NCI-H2107 treated with DMSO at 0.1 percent for 48 hours (cell line): ENCODE measurements at regions not wholly inside any gene's neighbourhood (a gene's known extent, or its start where the extent isn't known, plus 50 kb on each side); places are given as distances from the start of the nearest gene placed in this dataset.

Source experiments
- DNase-seq: peaks from one replicate; lab custom pipeline; 2025; ENCODE audit not compliant: unreplicated experiment; lab: John Stamatoyannopoulos, UW

DNA sequence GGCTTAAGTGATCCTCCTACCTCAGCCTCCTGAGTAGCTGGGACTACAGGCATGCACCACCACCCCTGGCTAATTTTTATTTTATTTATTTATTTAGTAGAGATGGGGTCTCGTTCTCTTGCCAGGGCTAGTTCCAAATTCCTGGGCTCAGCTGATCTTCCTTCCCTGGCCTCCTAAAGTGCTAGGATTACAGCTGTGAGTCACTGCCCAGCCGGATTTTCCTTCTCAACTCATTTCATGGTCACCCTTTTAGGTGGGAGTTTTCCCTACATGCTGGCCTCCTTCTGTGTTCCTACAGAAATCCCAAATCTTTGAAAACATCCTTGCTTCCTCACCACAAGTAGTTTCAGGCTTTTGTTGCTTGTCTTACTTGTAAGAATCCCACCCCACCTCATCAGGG is 102.1 kb upstream of the SIAH1 start:
- DNase-seq = no peak

GRCh38 chr16:48481772-48482171 is 96.6 kb upstream of the SIAH1 start:
- DNase-seq = no peak

GRCh38 chr16:48481211-48481610 is 96.0 kb upstream of the SIAH1 start:
- DNase-seq = no peak

DNA sequence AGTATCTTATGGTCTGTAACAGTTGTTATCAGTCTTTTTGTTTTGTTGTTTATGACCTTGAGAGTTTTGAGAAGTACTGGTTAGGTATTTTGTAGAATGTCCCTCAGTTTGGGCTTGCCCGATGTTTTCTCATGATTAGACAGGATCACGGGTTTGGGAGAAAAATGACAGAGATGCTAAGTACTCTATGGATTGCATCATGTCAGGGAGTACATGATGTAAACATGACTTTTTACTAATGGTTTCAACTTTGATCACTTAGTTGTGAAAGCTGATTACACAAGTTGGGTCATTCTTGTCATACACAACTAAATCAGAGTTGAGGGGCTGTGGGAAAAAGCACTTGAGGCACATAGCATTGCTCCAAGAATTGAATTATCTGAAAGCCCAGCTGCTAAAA is 94.7 kb upstream of the SIAH1 start:
- no peak for DNase-seq

DNA sequence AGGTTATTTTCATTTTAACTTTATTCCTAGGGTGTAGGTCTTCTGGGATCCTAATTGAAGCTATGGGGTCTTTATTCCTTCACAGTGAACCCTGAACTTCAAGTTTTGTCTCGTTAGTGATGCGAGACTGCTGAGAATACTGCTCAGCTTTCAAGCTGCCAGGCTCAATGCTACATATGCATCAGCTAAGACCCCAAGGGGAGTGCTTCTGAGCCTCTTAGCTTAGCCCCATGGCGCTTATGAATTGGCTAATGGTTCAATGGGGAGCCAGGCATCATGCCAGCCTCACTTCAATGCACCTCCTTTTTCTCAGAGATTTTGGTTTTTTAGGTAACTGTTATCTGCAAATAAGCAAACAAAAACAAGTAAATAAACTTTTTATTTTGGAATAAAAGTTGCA is 94.1 kb upstream of the SIAH1 start:
- DNase-seq = no peak

DNA sequence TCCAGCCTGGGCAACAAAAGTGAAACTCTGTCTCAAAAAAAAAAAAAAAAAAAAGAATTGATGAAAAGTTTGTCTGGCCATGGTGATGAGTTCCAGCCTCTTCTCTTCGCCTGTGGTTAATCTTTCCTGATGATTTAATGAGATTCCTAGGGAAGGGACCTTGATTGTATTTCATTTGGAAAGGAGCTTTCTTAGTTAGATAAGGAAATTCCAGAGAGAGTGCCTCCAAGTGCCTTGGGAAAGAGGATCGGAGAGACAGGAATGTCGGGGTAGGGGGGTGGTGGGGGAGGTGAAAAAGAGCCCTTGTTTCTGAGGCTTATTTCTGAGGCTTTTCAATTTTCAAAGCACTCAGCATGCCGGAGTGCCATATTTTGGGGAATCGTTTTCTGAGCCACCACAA is 93.2 kb upstream of the SIAH1 start:
- no peak for DNase-seq

- no peak for DNase-seq
Observed at GRCh38 chr16:48471435-48471834, 86.2 kb upstream of the SIAH1 start.

DNA sequence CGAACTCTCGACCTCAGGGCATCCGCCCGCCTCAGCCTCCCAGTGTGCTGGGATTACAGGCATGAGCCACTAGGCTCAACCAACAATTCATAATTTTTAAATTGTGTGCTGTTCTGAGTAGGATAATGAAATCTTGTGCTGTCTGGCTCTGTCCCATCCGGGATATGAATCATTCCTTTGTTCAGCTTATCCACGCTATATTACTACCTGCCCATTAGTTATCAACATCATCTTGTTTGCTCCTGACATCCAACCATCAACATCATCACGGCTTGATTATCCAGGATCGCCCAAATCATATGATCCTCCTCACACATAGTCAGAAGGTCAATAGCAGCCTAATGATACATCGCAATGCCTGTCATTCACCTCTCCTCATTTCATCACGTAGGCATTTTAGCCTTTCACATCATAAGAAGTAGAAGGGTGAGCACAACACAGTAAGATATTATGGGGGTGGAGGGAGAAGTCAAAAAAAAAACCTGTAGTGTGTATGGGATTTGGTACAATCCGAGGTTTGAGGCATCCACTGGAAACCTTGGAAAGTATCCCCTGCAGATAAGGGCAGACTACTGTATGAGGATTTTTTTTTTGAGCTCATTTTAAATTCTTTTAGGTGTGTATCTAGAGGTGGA is 77.0 kb upstream of the SIAH1 start:
- DNase-seq = no peak

DNA sequence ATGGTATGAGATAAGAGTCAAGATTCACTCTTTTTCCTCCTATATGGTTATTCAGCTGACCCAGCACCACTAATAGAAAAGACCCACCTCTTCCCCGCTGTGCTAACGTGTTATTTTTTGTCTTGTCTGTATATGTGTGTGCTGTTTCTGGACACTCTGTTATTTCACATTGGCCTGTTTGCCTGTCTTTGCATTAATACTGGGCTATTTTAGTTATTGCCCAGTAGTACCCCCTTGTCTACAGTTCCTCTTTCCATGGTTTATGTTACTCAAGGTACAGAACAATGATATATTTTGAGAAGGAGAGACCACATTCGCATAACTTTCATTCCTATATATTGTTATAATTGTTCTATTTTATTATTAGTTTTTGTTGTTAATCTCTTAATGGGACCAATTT is 74.0 kb upstream of the SIAH1 start:
- no peak for DNase-seq

DNA sequence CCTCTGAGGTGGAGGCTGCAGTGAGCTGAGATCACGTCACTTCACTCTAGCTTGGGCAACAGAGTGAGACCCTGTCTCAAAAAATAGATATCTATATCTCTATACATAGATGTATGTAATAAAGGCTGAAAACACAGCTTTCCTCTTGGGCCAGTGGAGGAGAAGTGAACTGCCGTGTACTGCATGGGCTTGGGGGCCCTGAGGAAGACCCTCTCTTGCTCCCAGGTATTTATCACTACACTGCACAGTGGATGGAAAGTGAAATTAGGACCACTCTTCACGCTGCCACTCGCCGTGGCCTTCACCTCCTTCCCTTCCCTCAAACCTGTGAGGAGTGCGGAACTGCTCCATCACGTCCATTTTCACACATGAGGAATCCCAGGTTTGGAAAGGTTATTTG is 68.8 kb upstream of the SIAH1 start:
- no peak for DNase-seq

DNA sequence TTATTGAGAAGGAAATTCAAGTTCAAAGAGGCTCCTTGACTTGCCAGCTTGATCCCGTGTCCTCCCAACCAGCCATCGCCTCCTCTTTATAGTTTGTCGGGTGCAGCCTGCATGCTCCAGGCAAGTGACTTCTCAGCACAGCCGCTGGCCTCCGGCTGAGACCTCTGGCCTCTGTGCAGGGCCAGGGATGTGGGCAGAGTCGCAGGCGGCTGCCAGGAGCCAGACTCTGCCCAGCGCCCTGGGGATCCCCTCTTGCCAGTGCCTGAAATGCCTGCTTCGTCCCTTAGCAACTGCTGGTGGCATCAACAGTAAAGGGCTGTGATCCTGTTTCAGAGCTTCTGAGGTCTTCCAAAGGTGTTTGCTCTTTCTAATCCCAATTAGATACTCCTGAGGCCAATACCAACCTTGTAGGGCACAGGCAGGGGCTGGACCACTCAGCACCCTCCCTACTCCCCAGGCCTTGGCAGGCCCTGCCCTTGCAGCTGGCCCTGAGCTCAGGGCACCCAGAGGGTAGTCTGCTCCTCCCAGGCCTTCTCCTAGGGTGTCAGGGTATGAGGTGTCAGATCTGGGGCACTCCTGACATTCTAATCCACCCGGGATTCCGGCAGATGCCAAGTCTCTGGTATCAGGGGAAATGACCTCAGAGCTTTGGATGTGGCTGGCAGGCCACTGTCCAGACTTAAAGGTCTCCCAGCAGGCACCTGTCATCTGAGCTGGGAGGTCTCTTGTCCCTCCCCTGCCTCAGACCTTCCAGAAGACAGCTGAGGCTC is 68.0 kb upstream of the SIAH1 start:
- DNase-seq = no peak

GRCh38 chr16:48451323-48451722 is 66.1 kb upstream of the SIAH1 start:
- no peak for DNase-seq

GRCh38 chr16:48450367-48450766 is 65.2 kb upstream of the SIAH1 start:
- DNase-seq = no peak

GRCh38 chr16:48448841-48449481 is 63.7 kb upstream of the SIAH1 start:
- no peak for DNase-seq

DNA sequence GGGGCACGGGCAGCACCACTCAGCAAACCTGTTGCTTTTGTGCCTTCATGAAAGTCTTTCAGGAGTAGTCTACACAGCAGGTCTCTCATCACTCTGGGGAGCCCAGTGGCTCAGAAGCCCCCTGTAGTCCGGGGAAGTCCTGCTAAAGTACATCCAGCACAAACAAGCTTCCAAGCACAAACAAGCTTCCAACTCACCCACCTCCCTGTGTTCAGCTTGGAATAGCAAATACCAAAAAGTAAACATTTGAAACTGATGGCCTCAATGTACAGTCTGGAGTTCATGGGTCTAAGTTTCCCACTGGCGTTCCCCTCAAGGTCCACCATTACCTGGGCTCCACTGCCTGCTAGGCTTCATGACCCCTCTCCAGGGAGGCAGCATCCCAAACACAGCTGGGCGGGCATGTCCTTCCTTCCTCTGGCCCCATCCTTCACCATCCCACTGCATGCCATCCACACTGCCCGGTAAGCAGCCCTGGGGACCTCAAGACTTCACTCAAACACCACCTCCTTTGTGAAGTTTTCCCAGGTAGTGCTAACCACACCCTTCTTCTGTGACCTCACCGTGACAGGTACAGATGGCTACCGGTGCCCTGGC is 62.8 kb upstream of the SIAH1 start:
- no peak for DNase-seq

DNA sequence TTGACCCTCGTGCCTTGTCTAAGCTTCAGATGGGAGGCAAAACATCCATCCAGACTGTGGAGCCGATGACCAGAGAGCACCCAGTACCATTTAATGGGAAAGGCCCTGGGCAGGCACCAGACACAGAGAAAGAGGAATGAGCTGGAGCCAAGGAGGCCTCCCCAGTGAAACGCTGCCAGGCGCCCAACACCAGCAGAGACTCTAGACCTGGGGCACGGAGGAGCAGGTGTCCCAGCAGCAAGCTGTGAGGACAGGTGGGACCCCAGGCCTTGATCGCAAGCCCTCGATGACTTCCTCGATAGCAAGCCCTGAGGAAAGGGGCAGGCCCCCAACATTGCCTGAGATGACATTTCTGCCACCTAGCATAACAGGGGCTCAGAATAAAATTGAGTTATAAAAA is 62.2 kb upstream of the SIAH1 start:
- DNase-seq = no peak

GRCh38 chr16:48446534-48446920 is 61.3 kb upstream of the SIAH1 start:
- DNase-seq = no peak

DNA sequence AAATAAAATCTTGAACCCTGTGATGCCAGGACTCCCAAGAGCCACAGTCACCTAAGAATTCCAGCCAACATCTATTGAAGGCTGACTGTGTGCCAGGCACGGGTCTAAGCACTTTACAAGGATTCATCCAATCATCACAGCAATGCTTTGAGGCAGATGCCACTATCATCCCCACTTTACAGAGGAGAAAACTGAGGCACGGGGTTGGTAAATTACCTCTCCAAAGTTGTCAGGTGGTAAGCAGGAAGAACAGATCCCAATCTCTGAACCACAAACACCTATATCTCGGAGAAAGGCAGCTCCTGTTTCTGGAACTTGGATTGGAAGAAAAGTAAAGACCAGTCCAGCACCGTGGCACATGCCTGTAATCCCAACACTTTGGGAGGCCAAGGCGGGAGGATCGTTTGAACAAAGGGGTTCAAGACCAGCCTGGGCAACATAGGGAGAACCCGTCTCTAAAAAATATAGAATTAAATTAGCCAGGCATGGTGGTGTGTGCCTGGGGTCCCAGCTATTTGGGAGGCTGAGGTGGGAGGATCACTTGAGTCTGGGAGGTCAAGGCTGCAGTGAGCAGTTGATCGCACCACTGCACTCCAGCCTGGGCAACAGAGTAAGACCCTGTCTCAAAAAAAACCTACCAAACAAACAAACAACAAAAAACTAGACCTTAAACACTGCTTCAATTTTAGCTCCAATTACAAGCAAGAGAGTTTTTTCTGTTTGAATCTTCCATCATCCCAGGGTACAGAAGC is 60.7 kb upstream of the SIAH1 start:
- DNase-seq = no peak

GRCh38 chr16:48444574-48444973 is 59.4 kb upstream of the SIAH1 start:
- no peak for DNase-seq

- DNase-seq = no peak
Observed at GRCh38 chr16:48442379-48442778, 57.2 kb upstream of the SIAH1 start.

GRCh38 chr16:48441863-48442279 is 56.7 kb upstream of the SIAH1 start:
- no peak for DNase-seq
